Right atrium auricular region (tissue), 2 donors: ENCODE measurements at regions not wholly inside any gene's neighbourhood (a gene's known extent, or its start where the extent isn't known, plus 50 kb on each side); places are given as distances from the start of the nearest gene placed in this dataset.

ENCODE experiments used
- DNase-seq: peaks from one replicate; pipeline ENCODE4 v3.0.0-alpha.2; 2019; ENCODE audit warnings: low spot score
- H3K27ac ChIP-seq, 2 donors: fragments of 200-600 bp; sonication (generic); 1 replicate in 1 of 2; 2 replicates in 1 of 2; pipeline ENCODE4 v1.5.1; 2016 to 2019
- H3K27me3 ChIP-seq, 2 donors: fragments of 200-600 bp; sonication (generic); one replicate each; pipeline versions ENCODE4 v1.5.1 to v1.6.0; 2017 to 2019
- H3K36me3 ChIP-seq: fragments of 200-600 bp; sonication (generic); one replicate; pipeline ENCODE4 v1.5.1; 2016
- H3K4me1 ChIP-seq, 2 donors: fragments of 200-600 bp; sonication (generic); one replicate each; pipeline versions ENCODE4 v1.5.1 to v1.6.0; 2017 to 2019
- H3K4me3 ChIP-seq, 2 donors: fragments of 200-600 bp; sonication (generic); 1 replicate in 1 of 2; 2 replicates in 1 of 2; pipeline ENCODE4 v1.5.1; 2017 to 2019; ENCODE audit warnings: mild to moderate bottlenecking in 1 of 2, moderate library complexity in 1 of 2
- H3K9me3 ChIP-seq, 2 donors: fragments of 200-600 bp; sonication (generic); one replicate each; pipeline ENCODE4 v1.5.1; 2019
- CTCF ChIP-seq, 2 donors: fragments of 200-600 bp; sonication (generic); IDR thresholded peaks; one replicate each; pipeline ENCODE4 v1.5.1; 2019; ENCODE audit warnings: antibody characterized with exemption in 2 of 2

- no peak for TF ChIP-seq CTCF (IDR thresholded peaks at IDR 0.05)
- Histone ChIP-seq H3K27me3 (no peaks in the 10 kb centered on the region), H3K4me1 (peaks cover 0 to 30% of the 10 kb centered on the region in 2 donors), H3K9me3 (no peaks in the 10 kb centered on the region), H3K27ac (peak overlapping the region in 1 of 2 donors; percentile 63), H3K4me3 (no peak overlapping the region), H3K36me3 (no peaks in the 10 kb centered on the region)
- no peak for DNase-seq
Measured at GRCh38 chr6:81856872-81857271, 104.4 kb upstream of the TENT5A start.

GRCh38 chr6:81854474-81854873, 102.0 kb upstream of the TENT5A start:
- no peaks in the 10 kb centered on the region for H3K36me3 ChIP-seq
- H3K27ac ChIP-seq, result no peak overlapping the region
- H3K4me1 ChIP-seq, result peaks cover 0 to 20% of the 10 kb centered on the region in 2 donors
- no peak for TF ChIP-seq CTCF (IDR thresholded peaks at IDR 0.05)
- no peak for DNase-seq
- no peaks in the 10 kb centered on the region for H3K9me3 ChIP-seq
- no peak overlapping the region for H3K4me3 ChIP-seq
- no peaks in the 10 kb centered on the region for H3K27me3 ChIP-seq

DNA sequence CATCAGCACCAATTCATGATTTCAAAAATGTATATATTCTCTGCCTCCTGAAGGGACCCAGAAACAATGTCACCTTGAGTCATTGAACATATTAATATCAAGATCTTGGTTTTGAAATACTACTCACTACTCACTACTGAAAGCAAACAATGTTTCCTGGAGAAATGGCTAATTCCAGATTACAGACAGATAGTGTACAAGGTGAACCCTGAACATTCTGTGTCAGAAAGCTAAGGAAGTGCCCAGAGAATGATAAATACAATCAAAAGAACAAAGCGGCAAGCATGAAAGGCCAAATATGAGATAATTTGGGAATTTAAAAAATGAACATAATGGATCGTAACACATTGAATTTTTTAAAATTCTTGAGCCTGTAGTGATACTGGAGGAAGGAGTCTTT, 101.5 kb upstream of the TENT5A start:
- Histone ChIP-seq H3K4me1 (peaks cover 0 to 15% of the 10 kb centered on the region in 2 donors), H3K27ac (no peak overlapping the region), H3K27me3 (no peaks in the 10 kb centered on the region), H3K36me3 (no peaks in the 10 kb centered on the region), H3K9me3 (no peaks in the 10 kb centered on the region), H3K4me3 (no peak overlapping the region)
- TF ChIP-seq CTCF (IDR thresholded peaks at IDR 0.05), result no peak
- DNase-seq, result no peak

GRCh38 chr6:81849248-81849647, 96.8 kb upstream of the TENT5A start:
- TF ChIP-seq CTCF (IDR thresholded peaks at IDR 0.05), result no peak
- Histone ChIP-seq H3K9me3 (no peaks in the 10 kb centered on the region), H3K27ac (no peak overlapping the region), H3K4me3 (no peak overlapping the region), H3K27me3 (no peaks in the 10 kb centered on the region), H3K4me1 (no peaks in the 10 kb centered on the region), H3K36me3 (no peaks in the 10 kb centered on the region)
- no peak for DNase-seq

DNA sequence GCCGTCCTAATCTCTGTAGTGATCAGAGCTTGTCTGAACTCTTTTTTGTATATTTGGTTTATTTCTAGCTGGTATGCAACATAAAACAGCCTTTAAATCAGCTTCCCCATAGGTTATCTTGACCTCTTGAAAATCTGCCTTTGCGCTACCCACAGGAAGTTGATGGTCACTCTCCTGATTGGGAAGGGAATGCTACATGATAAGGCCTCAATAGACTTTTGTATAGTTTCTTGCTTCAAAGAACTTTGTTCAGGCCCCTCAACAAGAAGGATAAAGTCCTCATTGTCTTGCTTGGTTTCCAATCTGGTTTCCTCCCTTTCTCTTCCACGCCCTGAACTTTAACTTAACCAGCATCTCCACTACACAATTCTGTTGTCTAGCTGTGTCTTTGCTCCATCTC, 95.4 kb upstream of the TENT5A start:
- Histone ChIP-seq H3K4me1 (no peaks in the 10 kb centered on the region), H3K27me3 (no peaks in the 10 kb centered on the region), H3K9me3 (no peaks in the 10 kb centered on the region), H3K27ac (no peak overlapping the region), H3K36me3 (no peaks in the 10 kb centered on the region), H3K4me3 (no peak overlapping the region)
- no peak for TF ChIP-seq CTCF (IDR thresholded peaks at IDR 0.05)
- DNase-seq, result no peak

DNA sequence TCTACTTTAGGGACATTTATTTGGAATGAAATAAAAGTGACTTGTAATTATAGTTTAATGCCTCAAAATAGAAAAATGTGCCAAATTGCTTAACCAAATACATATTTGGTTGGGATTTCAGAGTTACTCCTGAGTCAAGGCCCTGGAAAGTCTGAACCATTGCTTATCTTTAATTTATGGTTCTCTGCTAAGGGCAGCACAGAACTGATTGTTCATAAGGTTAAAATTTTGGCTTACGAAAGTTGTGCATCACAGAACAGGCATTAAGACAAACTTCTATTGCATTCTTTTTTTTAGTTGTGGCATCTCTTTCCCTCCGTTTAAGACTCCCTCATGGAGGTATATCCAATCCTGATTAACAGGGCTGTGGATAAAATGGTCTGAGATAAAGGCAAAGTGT, 92.2 kb upstream of the TENT5A start:
- Histone ChIP-seq H3K9me3 (no peaks in the 10 kb centered on the region), H3K27me3 (no peaks in the 10 kb centered on the region), H3K4me1 (no peaks in the 10 kb centered on the region), H3K27ac (peak overlapping the region in 1 of 2 donors; percentile 48), H3K4me3 (no peak overlapping the region), H3K36me3 (no peaks in the 10 kb centered on the region)
- no peak for DNase-seq
- TF ChIP-seq CTCF (IDR thresholded peaks at IDR 0.05), result no peak
